ENCODE measurements at regions not wholly inside any gene's neighbourhood (a gene's known extent, or its start where the extent isn't known, plus 50 kb on each side); places are given as distances from the start of the nearest gene placed in this dataset.

- H3K4me3 ChIP-seq = peak overlapping the region in 1 of 7 experiments; percentile 87
Observed at GRCh38 chr7:25952261-25953057, 199.5 kb upstream of the NFE2L3 start.

DNA sequence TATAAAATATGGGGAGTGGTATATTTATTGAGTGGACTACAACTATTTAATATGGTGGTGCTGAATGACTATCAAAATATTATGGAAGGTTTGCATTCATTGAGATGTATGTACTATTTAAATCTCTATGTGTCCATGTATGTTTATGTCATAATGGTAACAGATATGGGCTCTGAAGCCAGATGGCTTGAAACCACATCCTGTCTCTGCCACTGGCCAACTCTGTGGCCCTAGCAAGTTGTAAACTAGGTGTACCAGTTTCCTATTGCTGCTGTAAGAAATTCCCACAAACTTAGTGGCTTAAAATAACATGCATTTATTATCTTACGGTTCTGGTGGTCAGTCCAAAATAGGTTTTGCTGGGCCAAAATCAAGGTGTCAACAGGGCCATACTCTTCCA, 198.1 kb upstream of the NFE2L3 start:
- H3K27ac ChIP-seq = no peak overlapping the region

More at GRCh38 chr7:25952261-25953057, 199.5 kb upstream of the NFE2L3 start:
- peak overlapping the region in 3 of 21 experiments; percentile 66 to 77 (median 73) for H3K27ac ChIP-seq

GRCh38 chr7:25954395-25954794, 197.6 kb upstream of the NFE2L3 start:
- Histone ChIP-seq H3K27ac (no peak overlapping the region), H3K4me3 (no peak overlapping the region)

More for the DNA sequence above, 198.1 kb upstream of the NFE2L3 start:
- no peak overlapping the region for H3K4me3 ChIP-seq

- Histone ChIP-seq H3K27ac (no peak overlapping the region), H3K4me3 (no peak overlapping the region)
Observed at GRCh38 chr7:25959168-25959734, 192.7 kb upstream of the NFE2L3 start.

DNA sequence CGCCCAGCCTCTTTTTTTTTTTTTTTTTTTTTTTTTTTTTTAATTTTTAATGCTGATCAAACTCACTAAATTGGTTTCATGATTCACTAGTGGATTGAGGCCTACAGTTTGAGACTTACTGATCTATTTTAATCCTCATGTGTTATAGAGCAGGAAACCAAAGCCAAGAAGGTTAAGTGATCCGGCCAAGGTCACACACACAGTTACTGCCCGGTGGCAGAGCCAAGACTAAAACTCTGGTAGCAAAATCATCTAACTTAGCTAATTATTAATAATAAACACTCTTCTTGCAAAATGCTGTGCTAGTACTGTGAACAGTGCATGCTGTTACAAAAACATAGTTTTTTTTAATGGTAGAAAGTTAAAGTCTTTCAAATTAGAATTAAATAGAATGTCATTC, 188.3 kb upstream of the NFE2L3 start:
- H3K4me3 ChIP-seq = no peak overlapping the region
- no peak overlapping the region for H3K27ac ChIP-seq

GRCh38 chr7:25964483-25964991, 187.5 kb upstream of the NFE2L3 start:
- Histone ChIP-seq H3K4me3 (no peak overlapping the region), H3K27ac (no peak overlapping the region)

- Histone ChIP-seq H3K4me3 (no peak overlapping the region), H3K27ac (no peak overlapping the region)
Observed at GRCh38 chr7:25965405-25966123, 186.4 kb upstream of the NFE2L3 start.

DNA sequence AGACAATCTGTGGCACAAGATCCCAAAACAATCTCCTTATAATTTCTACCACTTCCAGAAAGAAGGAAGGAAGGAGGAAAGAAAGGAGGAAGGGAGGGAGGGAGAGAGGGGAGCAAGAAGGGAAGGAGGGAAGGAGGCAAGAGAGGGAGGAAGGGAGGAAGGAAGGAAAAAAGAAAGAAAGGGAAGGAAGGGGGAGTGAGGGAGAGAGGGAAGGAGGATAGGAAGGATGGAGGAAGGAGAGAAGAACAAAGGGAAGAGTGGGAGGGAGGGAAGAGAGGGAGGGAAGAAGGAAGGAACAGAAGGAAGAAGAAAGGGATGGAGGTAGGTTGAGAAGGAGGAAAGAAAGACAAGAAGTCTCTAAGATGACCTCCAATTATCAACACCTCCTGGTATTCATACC, 185.5 kb upstream of the NFE2L3 start:
- no peak overlapping the region for H3K4me3 ChIP-seq
- H3K27ac ChIP-seq = no peak overlapping the region

- Histone ChIP-seq H3K4me3 (no peak overlapping the region), H3K27ac (peak overlapping the region in 1 of 21 experiments; percentile 27)
Observed at GRCh38 chr7:25967278-25968204, 184.5 kb upstream of the NFE2L3 start.

DNA sequence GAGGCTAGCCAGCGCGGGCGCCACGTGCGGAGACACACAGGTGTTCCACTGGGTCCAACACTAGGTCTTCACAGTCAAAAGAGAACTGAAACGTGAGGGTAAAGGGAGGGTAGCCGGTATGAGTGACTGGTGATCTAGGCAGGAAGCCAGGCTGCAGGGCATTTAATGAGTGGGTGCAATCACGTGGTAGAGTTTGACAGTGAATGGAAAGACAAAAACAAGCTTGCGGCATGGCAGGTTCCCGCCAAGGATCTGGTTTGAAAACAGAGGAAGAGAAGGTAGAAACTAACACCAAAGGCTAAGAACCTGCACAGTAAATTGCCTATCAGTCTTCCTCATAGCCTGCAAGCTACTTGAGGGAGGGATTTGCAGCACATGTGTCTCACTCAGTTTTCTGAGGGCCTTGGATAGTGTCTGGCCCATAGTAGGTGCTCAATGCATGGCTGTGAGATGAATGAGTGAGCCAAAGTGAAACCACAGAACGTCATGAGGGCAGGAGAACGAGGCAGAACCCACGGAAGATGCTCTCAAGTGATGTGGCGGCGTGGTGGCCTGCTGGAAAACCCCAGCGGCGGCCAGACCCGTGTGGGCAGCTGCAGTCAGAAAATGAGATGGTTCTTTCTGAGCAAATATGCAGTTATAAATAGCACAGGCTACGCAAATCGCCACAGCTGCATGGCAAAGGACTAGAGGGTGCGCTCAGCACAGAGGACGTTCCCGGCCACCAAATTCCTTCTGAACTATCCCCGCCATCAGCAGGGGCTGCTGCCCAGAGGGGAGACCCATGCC, 183.6 kb upstream of the NFE2L3 start:
- peak overlapping the region in 2 of 21 experiments; percentile 10 to 29 for H3K27ac ChIP-seq
- H3K4me3 ChIP-seq = no peak overlapping the region

DNA sequence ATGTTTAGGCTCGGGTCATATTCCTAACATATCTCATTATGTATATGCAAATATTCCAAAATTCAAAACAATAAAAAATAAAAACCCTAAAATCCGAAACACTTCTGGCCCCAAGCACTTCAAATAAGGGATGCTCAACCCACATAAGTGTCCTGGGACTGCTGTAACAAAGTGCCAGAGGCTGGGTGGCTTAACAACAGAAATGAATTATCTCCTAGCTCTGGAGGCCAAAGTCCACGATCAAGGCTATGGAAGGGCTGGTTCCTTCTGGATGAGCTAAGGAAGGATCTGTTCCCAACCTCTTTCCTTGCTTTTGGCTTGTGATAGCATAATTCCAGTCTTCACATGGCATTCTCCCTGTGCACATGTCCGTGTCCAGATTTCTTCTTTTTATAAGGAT, 181.6 kb upstream of the NFE2L3 start:
- no peak overlapping the region for H3K4me3 ChIP-seq
- no peak overlapping the region for H3K27ac ChIP-seq

- Histone ChIP-seq H3K27ac (no peak overlapping the region), H3K4me3 (no peak overlapping the region)
Observed at GRCh38 chr7:25970911-25971310, 181.1 kb upstream of the NFE2L3 start.

GRCh38 chr7:25976630-25977029, 175.4 kb upstream of the NFE2L3 start:
- Histone ChIP-seq H3K27ac (no peak overlapping the region), H3K4me3 (no peak overlapping the region)

DNA sequence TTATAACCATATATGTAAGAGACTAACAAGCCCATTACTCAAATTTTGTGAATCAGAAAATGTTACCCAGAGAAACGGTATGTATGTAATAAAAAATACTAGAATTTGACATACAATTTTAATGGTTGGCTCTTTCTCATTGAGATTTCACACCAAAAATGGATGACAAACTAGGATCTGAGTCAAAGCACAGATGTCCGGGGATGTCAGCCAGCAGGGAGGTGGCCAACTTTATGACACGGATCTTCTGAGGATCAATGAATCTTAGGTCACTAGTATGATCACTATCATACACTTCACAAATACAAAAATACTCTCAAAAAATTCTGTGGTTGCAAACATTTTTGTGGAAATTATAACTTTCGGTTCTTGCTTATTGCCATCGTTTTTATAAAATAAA, 173.5 kb upstream of the NFE2L3 start:
- no peak overlapping the region for H3K27ac ChIP-seq
- no peak overlapping the region for H3K4me3 ChIP-seq

DNA sequence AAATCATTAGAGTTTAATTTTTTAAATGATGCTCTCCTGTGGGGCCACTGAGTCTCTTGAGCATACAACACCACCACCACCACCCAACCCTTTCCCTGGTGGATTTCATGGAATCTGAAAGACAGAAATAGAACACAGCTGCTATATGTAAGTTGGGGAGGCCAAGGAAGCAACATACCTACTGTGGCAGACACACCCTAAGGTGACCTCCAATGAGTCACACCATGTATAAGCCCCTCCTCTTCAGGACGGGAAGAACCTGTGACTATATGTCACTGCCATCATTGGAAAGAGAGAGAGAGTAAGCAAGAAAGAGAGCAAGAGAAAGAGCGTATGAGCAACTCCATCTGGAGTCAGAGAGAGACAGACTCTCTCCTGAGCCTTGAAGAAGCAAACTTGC, 172.4 kb upstream of the NFE2L3 start:
- Histone ChIP-seq H3K27ac (no peak overlapping the region), H3K4me3 (no peak overlapping the region)

- Histone ChIP-seq H3K4me3 (no peak overlapping the region), H3K27ac (no peak overlapping the region)
Observed at GRCh38 chr7:25982684-25983083, 169.3 kb upstream of the NFE2L3 start.

GRCh38 chr7:25985196-25985595, 166.8 kb upstream of the NFE2L3 start:
- H3K27ac ChIP-seq = no peak overlapping the region
- H3K4me3 ChIP-seq = no peak overlapping the region

GRCh38 chr7:25988640-25989039, 163.4 kb upstream of the NFE2L3 start:
- no peak overlapping the region for H3K4me3 ChIP-seq
- H3K27ac ChIP-seq = no peak overlapping the region
